Epidermal melanocyte (primary cell): ENCODE measurements at regions not wholly inside any gene's neighbourhood (a gene's known extent, or its start where the extent isn't known, plus 50 kb on each side); places are given as distances from the start of the nearest gene placed in this dataset.

ENCODE experiments used
- DNase-seq: peaks from one replicate; pipeline ENCODE4 v3.0.0; 2011; ENCODE audit warnings: low spot score; ENCODE audit not compliant: insufficient read length

DNA sequence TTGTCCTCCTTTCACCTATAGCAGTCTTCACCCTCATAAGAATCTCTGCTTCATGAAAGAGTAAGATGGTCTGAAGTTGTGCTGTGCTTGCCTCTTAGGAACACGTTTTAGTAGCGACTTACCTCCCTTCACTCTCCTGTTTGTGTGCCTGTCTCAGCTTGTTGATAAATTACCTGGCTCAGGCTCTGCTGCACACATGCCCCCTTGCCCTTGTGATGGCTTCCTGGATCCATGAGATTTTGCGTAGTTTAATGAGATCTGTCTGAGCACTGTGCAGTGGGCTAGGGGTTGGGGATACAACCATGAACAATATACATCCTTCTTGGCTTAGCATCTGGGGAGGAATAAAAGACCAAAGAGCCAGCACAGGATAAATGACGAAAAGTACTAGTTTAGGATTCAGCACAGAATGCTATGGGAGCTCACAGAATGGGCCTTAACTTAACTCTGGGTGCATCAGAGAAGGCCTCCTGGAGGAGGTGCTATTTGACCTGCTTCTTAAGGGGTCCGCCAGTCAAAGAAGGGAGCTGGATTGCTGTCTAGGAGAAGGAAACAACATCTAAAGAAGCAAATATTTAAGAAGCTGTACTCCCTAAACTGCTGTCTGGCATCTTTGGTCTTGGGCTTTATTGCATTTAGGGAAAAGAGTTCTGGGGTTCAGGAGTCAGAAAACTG, 175.7 kb upstream of the PLXNA2 start:
- no peak for DNase-seq

DNA sequence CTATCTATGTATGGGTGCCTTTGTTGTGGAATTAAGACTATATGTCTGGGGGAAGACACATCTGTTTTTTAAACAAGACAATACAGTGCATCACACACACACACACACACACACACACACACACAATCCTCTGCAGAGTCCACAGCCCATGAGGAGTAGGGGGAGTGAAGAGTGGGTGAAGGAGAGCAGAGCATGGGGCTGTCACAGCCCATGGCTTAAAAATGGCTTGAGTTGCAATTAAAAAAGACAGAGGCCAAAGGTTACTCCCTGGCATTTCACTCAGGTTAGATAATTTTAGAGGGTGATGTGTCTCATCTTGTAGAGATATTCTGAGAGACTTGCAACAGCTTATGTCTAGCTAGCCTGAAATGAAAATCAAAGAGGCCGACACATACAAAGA, 176.5 kb upstream of the PLXNA2 start:
- no peak for DNase-seq

DNA sequence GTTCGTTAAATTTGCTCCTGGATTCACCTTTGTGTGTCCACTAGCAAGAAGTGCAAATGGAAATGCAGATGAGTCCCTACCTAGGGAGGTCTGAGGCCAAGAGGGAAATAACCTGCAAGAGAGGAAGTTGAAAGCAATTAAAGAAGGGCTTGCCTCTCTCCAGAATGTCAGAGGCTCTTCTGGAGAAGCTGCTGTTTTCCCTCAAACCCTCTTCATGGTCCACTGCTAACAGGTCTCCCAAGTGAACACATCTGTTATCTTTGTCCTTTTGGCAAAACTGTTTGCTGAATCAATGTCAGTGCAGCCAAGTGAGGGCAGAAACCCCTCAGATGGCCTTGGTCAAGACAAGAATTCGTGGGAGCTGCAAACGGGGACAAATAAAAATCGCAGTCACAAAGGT, 177.3 kb upstream of the PLXNA2 start:
- no peak for DNase-seq

DNA sequence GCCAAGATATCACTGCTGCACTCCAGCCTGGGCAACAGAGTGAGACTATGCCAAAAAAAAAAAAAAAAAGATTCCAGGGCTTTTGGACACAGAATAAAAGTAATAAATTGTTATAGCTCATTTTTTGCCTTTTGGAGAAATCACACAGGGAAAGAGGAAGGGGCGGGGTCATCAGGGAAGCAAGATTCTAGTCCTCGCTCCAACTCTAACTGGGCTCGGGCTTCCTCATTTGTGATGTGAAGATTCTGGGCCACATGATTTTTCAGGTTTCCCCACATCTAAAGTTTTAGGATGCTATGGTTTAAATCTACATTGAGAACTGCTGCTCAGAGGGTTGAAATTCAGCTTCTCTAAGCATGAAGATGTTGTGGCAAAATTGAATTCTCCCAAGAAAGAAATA, 179.3 kb upstream of the PLXNA2 start:
- no peak for DNase-seq

DNA sequence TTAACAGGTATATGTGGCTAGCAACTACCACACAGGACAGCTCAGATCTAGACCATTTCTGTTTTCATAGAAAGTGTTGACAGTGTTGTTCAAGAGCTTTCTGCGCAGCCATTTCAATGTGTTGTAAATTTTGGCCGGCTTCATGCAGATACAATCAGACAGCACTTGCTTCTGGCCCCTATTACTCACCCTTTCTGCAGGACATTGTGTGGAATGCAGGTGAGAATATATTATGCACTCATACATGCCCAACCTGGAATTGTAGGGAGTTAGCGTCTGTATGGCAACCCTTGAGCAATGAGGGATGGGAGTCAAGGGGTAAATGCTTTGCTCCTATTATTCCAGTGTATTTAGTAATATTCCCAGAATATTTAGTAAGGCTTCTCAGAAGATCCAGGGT, 180.9 kb upstream of the PLXNA2 start:
- no peak for DNase-seq

DNA sequence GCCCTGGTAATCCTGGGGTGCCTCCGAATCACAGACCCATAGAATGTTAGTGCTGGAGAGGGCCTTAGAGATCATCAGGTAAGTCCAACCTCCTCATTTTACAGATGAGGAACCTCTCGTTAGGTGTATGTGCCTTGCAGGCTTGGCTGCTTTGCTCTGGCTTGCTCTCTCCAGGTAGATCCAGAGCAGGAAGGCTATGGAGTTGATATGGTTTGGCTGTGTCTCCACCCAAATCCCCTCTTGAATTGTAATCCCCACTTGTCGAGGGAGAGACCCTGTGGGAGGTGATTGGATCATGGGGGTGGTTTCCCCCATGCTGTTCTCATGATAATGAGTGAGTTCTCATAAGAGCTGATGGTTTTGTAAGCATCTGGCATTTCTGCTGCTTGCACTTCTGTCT, 186.0 kb upstream of the PLXNA2 start:
- no peak for DNase-seq

DNA sequence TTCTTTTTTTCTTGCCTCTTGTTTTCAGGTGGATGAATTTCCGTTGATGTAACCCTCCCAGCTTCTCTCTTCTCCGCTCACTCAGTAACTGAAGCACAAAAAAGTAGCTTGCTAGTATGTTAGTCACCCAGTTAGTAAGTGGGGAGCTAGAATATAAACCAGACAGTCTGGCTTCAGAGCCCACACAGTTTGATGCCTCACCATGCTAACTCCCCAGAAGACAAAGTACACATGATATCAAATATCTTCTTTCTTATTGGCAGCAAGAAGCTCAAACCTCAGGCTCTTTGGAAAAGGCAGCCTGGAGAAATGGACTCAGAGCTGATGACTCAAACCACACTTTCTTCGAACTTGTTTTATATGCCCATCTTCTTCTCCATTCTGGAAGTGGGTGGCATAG, 187.5 kb upstream of the PLXNA2 start:
- no peak for DNase-seq

DNA sequence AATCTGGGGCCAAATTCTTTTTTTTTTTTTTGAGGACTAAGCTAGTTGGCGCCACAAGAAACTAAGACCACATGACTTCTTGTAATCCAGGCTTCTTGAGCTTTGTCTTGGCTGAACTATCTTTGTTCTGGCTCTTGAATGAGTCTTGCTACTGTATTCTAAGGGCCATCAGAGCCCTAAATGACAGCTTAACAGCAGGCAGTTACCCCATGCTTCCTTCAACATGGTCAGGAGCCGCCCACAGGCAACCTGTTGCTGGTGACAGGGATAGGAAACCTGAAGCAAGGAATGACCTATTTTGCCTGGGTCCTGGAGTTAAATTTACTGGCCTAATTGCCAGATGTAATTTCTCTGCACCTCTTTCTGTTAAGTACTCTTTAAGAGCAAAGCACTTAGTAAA, 188.2 kb upstream of the PLXNA2 start:
- no peak for DNase-seq

DNA sequence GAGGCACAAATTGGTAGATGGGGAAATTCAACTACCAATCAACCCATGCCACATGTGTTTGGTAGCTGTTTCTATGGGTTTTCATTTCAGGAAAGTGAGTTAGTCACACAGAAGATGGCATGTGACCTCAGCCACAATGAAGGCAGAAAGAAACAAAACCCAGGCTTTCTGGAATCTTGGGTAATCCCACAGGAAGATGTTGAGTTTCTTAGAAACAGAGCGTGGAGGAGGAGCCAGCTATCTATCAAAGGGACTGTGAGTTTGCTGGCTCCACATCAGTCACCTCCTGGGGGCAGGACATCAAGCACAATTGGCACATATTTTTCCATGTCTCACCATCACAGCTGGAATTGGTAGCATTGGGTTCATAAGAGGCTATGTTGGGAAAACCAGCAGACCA, 188.9 kb upstream of the PLXNA2 start:
- DNase-seq: no peak

DNA sequence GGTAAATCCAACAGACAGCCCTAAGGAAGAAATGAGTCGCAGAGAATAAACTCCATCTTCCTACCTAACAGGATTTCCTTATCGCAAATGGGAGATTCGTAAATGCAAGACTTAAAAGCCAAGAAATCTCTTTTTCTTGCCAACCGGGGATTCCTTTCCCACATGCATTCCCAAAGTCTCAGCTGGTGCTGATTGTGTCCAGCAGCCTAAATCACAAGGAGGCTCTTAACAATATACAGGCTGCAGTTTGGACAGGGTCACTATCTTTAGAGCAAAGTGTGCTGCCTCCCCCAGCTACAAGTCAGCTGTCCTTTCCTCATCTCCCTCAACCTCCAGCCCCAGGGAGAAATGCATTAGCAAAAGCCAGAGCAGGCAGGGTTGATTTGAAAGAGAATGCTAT, 189.8 kb upstream of the PLXNA2 start:
- DNase-seq: no peak

DNA sequence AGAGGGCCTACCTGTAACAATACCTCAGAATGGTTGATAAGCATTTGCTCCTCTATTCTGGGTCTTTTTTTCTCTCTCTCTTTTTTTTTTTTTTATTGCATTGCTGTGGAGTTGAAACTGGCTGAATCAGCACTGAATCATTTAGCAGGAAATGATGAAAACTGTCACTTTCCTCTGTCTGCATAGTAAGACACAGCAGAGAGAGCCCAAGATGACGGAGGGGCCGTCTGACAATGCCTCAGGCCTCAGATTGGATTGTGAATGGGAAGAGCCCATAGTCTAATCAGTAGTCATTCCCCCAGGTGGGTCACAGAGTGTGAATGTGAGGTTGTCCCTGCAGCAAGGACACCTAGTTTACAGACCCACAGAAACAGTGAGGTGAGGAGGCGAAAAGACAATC, 193.2 kb upstream of the PLXNA2 start:
- DNase-seq: no peak

DNA sequence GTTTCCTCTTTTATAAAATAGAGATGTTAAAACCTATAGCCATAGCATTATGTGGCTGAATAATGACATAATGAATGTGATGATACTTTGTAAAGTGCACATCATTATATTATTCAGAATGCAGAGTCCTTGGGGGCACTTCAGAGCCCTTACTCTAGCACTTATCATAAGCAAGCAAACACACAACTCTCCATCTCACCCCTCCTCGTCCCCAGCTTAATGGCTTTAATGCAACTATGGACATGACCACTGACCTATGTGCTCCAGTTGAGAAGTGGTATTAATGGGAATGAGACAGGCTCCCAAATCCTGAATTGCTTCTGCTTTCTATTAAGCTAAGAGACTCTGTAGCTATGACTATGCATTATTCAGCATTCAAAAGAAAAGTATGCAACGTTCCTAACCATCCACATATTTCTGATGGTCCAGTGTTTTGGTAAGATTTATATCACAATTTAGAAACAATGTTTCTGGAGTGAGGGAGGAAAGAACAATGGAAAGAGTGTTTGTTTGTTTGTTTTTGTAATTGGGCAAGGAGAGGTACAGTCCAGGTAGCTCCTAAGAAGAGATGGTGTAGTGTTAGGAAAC, 194.0 kb upstream of the PLXNA2 start:
- DNase-seq: no peak

DNA sequence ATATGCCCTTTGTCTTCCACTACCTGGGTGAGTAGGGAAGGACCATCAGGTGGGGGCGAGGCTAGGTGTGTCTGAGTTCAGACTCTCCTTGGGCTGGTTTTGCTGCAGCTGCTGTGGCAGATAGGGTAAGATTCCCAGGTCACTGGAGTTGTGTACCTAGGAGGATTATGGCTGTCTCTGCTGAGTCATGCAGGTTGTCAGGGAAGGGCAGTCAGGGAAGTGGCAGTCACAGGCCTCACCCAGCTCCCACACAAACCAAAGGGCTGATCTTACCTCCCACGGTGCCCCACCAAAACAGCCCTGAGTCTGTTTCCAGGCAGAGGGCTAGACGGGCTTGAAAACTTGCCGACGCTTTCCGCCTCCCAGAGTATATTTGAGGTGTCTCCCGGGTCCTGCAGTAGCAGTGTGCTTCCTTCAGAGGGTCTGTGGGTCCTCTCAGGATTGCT, 201.6 kb upstream of the PLXNA2 start:
- no peak for DNase-seq

DNA sequence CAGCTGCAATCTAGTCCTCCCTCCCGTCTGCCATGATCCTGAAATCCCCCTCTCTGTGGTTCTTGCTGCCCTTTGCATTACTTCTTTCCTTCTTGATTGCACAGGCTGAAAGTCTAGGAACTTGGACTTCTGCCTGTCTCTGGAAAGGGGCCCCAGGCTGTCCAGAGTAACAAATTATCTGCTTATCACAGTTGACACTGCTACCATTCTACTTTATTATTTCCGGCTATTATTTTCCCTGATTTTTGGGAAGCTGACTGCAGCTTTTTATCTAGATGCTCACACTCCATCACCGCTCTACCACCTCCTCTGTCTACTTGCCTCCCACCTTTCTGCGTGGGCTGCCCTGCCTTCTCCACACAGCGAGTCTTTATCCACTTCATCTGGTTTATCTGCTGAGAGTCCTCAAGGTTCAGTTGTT, 202.1 kb upstream of the PLXNA2 start:
- no peak for DNase-seq

DNA sequence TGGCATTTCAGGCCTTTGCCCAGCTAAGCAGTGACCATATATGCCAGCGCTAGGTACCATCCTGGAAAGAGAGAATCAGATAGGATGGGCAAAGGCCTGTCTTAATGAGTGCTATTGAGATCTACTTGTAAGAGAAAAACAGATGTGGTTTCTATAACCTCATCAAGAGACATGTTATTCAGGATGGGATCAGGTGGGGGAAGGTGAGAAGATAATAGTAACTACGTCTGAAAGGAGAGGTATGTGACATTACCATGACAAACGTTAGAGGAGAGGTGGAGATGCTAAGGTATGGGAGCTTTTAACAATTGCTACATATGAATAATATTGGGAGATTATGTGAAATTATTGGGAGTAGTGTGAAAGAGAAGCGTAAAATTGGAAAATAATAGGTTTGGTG, 204.2 kb upstream of the PLXNA2 start:
- DNase-seq: no peak

DNA sequence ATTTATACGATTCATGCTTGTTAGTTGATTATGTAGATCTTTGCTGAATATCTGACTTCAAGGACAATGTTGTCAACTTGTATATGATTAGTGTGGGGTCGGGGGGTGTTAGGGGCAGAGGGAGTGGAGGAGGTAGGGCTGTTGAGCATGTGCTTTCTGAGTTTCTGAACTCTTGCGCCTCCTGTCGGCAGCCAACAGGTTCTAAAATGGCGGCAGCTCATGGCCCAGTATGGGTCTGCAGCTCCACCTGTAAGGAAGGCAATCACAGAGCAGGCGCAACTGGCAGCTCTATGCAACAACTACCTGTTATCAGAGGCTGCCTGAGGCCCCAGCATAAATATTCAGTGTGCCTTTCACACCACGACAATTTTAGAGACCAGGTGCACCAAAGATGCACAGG, 205.8 kb upstream of the PLXNA2 start:
- no peak for DNase-seq

DNA sequence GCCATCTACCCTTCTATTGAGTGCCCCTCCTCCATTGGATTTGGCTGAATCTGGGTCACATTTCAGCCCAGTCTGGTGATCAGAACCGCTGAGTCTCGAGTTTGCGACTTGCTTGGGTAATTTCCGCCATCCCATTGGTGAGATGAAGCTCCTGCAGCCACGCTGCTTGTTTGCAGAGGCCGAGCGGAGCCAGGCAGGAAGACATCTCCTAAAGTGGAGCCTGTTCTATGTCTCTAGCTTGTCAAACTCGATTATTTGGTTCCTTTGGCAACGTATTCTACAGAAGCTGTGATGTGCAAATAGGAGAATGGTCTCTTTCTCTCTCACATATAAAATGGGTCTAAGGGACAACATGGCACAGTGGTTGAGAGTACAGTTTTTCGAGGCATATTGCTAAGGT, 206.8 kb upstream of the PLXNA2 start:
- no peak for DNase-seq

DNA sequence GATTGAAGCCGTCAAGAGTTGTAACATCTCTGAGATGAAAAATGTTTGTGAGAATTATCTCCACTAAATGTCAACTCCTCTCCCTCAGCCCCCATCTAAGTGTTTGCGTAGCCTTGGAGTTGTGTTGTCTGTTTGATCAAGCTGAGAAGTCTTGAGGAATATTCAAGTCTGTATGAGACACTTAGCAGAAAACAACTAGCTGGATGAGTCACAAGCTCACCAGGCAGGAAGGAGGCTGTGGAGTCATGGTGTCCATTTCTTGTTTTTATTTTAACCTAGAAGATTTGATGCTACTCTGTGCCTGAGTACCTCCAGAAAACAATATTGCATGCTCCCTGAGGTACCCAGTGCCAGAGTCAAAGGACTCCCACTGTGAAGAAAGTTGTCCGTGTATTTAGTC, 211.6 kb upstream of the PLXNA2 start:
- DNase-seq: no peak

DNA sequence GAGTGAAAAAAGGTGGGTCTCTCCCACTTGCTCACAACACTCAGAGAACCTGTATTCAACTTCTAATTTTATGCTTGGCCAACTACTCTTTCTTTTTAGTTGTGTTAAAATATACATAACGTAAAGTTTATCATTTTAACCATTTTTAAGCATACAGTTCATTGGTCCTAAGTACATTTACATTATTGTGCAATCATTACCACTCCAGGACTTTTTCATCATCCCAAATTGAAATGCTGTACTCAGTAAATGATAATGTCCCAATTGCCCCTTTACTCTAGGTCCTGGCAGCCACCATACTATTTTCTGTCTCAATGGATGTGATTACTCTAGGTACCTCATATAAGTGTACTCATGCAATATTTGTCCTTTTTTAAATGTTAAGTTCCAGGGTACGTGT, 212.3 kb upstream of the PLXNA2 start:
- no peak for DNase-seq

DNA sequence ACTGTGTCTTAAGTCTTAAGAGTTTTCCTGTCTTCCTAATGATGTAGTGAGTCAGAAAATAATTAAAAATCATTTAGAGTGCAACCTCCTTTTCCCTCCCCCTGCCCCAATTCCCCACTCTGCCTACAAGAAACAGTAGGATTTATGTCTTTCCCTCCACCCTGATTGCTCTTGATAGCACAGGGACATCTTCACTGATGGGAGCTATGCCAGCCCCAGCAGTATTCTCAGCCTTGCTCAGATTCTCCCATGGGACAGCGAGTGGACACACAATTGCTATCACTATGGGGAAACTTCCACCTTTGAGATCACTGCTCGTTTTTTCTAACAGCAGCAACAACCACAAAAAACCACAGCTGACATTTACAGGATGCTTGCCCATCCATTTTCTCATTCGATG, 216.6 kb upstream of the PLXNA2 start:
- DNase-seq: no peak

DNA sequence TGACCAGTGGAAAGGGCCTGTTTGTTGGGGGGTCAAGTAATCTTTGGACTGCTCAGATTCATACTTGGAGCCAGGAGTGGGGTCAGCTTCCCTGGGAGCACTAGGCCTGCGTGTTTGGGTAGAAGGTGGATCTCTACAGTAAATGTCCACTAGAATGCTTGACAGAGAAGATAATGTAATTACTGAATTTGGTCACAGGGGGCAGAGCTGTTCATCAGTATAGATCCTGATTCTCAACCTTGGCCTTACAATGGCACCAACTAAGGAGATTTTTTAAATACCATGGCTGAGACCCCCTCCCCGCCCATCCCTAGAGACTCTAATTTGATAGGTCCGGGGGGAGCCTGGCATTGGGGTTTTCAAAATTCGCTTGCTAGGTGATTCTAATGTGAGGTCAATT, 217.5 kb upstream of the PLXNA2 start:
- no peak for DNase-seq

DNA sequence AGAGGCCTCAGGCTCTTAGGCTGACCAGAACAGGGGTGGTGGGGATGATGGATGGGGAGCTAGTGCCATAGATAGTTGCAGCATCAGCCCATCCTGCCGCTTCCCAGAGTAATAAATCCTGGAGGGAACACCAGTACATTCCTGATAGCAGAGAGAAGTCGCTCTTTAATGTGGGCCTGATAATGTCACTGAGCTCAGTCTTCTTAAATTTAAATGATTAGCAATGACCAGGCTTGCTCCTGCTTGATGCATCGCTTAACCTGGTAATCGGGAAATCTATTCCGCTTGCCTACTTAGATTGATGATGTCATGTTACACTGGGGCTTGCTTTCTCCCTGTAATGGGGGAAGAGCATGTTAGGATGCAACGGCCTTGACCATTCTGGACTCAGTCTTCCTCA, 218.6 kb upstream of the PLXNA2 start:
- no peak for DNase-seq

DNA sequence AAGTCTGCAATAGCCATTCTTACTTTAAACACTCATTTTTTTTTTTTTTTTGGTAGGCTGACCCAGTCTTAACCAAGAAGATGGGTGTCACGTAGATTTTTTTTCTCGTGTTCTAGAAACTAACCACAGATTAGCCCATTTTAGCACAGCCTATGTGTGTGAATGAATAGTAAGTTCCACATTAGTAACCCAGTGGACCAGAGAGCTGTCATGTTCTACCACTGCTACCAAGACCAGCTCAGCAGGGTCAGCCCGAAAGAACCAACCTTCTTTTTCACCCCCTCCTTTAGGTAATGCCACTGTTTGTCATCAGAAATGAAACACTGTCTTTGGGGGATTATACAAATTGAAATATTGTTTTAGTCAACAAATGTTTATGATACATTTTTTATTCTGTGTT, 221.1 kb upstream of the PLXNA2 start:
- no peak for DNase-seq
